IPS DF 4.7 (cell line): ENCODE measurements at regions not wholly inside any gene's neighbourhood (a gene's known extent, or its start where the extent isn't known, plus 50 kb on each side); places are given as distances from the start of the nearest gene placed in this dataset.
"Not testable (repeated sequence)": the region's sequence is repeated elsewhere in the genome, so short reads cannot be mapped to it uniquely, and the experiment has no call there.

Source experiments
- DNase-seq: peaks from one replicate; pipeline ENCODE4 v3.0.0-alpha.2; 2013; ENCODE audit warnings: low spot score; ENCODE audit errors: extremely low read depth

DNA sequence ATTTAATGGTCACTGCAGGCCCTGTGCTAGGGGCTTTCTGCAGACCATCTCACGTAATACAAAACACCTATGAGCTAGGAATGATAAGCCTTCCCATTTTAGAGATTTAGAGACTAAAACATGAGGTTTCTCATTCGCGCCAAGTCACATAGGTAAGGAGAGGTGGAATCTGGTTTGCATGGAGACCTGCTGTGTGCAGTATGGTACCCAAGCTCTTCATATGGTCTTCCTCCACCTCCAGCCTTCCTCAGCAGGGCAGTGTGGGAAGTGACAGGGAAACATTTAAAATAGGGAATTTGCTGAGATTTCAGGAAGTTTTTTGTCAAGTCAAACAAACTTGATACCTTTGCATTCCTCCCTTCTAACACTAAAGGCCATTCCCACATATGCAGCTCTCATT is 337.6 kb downstream of the IL20RB start:
- DNase-seq = no peak

DNA sequence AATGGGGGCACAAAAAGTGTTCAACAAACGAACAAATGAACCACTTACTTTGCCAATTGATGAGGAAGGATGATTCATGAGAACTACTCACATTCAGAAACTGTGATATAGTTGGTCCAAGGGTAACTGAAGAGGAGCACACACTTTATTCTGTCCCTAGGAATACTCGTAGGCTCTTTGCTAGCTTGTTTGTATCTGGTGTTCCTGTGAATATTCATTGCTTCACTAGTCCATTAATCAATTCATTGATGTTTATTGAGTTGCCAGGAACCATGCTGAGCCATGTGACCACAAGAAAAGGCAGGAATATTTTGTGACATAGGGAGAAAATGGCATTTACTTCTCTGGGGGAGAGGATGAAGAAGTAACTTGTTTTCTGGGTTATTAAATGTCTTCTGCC is 338.3 kb downstream of the IL20RB start:
- DNase-seq = no peak

DNA sequence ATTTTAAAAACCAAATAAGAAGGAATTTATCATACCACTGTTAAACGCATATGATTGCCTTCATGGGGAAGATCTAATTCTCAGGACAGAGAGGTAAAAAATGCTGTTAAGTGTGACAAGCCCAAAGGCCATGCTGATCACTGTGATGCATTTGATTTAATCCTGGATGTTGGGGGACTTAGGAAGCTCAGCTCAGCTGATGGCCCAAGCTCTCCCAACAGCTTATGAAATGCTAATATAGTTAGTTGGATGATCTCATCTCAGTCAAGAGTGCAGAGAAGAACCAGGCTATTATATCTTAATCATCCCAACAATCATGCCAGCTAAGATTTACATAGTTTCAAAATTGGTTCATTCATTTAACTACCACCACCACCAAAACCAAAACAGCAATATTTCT is 340.0 kb downstream of the IL20RB start:
- DNase-seq = no peak

DNA sequence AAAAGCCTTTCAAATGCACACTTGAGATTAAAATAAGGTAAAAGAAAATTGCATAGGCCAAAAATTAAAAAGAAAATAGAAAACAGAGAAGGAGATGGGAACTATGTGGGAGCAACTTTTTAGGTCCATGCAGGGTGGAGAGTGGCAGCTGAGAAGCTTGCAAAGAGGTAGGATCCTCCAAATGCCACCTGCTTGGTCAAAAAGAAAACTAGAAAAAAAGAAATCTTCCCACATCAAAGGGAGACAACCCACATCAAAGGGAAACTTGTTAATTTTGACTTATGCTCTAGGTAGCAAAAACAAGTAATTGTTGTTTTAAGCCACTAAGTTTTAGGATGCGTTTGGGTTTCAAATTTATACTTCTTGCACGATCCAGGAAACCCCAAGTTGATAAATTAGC is 342.9 kb downstream of the IL20RB start:
- DNase-seq = no peak

DNA sequence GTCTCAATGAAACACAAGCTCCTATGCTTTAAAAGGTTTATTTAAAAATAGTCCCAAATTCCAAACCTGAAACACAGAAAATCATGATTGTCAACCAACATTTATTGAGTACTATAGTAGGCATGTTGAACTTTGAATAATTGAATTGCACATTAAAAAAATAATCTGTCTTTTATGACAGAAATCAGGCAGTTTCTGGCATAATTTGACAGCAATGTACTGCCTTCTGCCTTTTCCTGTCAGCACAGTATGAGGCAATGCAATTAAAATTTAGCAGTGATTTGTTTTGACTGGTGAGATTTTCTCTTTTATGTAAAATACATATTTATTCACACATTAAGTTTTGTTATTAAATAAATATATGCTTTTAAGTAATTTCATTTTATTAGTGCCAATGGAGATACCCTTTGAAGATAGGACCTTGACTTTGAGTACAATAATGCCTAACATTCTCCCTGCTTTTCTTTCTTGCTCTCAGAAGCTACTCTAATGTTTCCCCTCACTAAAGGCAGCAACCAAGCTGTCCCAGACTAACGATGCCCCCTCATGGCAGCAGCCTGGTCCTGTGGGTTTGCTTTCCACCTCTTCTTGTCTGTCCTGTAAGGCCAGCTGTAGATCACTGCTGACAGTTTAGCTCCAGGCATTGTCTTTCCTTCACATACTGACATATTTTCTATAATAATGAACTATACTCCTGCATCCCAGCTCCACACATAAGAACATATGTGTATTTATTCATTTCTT is 346.7 kb downstream of the IL20RB start:
- DNase-seq = no peak

DNA sequence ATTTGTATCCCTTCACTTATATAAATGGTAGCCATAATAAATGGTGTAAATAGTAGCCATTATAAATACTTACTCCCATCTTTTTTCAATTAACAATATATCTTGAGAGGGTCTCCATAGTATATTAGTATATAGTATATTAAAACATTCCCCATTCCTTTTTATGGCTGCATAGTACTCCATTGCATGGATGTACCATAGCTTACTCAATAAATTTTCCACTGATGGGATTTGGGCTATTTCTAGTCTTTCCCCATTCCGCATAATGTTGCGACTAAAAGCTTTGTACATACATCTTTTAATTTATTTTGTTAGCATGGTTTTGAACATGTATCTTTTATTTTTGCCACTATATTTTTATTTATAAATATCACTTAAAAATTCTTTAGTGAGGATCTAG is 366.3 kb downstream of the IL20RB start:
- DNase-seq = no peak

DNA sequence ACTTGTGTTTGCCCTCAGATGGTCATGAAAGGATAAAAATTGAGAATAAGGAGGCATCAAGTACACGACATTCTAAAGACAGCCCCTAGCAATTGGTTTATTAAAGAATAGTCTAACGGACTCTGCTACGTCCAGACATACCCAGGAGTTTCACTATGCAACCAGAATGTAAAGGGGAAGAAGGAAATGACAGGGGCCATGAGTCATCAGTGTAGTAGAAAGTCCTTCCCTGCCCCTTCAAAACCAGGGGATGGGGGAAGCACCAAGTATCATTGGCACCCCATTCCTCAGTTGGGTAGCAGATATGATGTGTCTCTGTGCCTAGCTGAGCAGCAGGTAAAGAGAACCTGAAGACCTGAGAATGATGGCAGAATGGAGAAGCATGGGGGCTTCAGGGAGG is 367.4 kb downstream of the IL20RB start:
- no peak for DNase-seq

DNA sequence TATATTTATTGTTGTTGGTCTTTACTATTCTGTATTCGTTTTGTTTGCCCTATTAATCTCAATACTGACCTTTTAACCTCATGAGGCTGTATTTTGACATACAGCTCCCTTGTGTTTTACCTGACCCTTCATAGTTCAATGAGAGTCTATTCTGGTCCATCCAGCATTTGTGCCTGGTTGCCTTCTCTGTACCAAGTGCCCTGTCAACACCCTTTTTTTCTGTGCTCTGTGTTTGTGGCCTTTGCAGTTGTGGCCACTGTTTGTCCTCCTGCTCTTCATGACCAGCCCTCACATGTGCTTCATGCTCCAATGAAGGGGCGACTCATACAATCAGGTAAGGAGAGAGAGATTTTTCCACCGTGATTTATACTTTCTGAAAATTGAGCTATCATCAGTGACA is 368.2 kb downstream of the IL20RB start:
- no peak for DNase-seq

DNA sequence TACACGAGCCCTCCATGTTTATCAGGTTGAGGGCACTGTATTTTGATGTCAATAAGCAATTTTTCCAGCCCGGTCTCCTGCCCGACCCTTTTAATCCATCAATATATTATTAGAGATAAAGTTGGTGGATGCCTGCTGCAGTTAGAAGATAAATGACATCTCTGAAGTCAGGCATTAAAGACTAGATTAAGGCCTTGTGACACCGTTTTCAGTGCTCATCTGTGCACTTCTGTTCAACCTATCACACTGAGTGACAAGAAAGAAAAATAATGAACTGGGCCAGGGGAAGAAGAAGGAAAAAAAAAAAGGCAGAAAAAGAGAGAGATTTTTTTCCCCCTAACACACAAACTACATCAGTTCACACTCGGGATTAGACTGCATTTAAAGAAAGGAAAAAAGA is 371.8 kb downstream of the IL20RB start:
- DNase-seq = no peak

DNA sequence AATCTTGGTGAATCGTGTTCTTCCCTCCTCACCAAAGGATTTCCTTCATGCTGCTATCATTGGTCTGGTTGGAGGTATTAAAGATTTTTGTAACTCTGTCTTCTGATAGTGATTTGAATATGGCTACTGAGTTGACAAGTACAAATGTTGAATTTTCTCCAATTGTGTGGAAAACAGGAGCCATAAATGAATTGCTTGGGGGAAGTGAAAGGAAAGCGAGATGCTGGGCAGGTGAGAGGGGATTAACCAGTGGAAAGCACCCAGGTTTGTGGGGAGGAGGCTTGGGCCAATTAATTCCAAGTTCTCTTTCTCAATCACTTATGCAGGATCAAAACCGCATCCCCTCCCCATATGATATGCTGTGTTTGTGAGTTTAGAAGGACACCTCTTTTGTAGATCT is 372.5 kb downstream of the IL20RB start:
- DNase-seq = no peak

DNA sequence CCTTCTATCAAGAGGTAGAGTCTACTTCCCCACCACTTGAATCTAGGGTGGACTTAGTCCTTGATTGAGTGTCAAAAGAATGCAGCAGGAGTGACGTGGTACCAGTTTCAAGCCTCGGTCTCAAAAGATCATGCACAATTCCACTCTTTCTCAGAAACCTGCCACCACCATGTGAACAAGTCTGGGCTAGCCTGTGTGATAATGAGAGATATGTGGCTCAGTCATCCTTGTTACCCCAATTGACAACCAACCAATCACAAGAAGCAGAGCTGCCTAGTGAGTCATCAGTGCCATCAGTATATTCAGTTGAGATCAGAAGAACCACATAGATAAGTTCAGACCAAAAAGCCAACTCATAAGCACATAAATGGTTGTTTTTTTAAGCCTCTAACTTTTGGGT is 374.5 kb downstream of the IL20RB start:
- DNase-seq = no peak

DNA sequence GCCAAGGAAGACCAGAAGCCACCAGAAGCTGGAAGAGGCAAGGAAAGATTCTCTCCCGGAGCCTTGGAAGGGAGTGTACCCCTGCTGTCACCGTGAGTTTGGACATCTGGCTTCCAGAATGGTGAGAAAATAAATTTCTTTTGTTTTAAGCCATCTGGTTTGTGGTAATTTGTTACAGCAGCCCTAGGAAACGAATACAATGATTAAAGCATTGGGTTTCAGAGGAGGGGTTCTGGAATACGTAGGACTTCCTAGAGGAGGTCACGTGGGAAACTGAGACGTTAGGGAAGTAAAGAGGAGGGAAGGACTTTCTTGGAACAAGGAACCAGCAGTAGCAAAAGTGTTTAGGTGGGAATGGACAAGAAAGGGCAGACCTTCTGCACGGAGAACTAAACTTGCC is 377.7 kb downstream of the IL20RB start:
- DNase-seq = no peak

DNA sequence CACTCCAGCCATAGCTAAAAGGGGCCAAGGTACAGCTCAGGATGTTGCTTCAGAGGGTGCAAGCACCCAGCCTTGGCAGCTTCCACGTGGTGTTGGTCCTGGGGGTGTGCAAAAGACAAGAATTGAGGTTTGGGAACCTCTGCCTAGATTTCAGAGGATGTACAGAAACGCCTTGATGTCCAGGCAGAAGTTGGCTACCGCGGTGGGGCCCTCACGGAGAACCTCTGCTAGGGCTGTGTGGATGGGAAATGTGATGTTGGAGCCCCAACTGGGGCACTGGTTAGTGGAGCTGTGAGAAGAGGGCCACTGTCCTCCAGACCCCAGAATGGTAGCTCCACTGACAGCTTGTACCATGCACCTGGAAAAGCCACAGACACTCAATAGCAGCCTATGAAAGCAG is 380.6 kb downstream of the IL20RB start:
- DNase-seq = not testable (repeated sequence)

DNA sequence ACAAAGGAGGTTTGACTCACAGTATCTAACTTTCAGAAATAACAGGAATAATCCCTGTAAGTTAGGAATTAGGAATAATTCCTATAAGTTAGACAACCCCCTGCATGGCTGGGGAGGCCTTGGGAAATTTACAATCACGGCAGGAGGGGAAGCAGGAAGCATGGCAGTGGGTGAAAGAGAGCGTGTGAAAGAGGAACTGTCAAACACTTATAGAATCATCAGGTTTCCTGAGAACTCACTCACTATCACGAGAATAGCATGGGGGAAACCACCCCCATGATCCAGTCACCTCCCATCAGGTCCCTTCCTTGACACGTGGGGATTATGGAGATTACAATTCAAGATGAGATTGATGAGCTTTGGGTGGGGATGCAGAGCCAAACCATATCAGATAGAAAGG is 385.5 kb downstream of the IL20RB start:
- no peak for DNase-seq

DNA sequence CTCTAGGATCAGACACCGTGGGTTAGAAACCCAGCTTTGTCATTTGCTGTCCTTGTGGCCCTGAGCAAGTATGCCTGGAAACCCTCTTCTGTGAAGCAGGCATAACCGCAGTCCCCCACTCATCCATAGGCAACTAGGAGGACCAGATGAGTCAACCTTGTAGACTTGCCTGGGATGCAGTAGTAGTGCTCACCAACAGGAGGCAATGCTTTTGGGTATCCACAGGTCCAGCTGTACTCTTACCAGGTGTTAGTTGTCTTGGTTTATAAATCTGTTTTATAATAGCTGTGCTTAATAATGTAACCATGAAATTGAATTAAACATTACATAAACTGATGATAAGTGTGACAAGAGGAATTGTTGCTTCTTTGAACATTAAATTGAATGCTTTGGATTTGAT is 389.3 kb downstream of the IL20RB start:
- peak; percentile 9 for DNase-seq

DNA sequence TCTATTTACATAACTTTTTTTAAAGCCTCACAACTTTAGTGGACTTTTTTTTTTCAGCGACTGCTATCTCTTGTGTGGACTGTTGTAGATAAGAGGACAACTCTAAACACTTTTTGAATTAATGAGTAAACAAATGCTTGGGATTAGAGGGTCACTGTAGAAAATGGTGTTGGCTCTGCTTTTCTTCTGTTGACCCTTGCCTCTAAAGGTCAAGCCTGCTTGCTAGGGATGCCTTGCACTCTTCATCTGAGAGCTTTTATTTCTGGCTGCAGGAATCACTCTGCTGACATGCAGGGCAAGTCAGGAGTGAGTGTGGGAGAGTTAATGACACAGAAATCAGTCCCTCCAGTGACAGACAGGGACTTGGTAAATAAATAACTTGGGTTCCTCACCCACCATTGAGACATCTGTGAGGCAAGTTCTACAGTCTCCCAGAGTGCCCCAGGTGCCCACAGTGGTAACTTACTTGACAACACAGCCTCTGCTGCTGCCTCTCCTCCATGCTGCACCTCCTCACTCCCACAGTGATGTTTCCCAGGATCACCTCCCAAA is 390.1 kb downstream of the IL20RB start:
- DNase-seq = no peak

DNA sequence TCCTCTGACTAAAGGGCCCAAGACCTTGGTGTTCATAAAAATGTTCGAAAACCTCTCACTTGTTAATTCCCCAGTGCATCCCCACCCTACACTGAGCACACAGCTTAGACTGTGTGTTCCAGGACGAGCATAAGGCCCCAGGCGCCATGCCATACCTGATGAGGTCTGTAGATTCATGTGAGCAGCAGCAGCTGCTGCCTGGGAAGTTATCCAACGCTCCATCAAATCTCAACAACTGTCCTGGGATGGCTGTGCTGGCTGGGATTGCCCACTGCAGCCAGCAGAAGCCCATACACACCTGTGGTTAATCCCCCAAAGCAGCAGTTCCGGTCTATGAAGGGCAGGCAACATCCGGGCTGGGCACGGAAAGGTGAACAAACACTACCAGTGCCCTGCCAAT is 391.2 kb downstream of the IL20RB start:
- no peak for DNase-seq

DNA sequence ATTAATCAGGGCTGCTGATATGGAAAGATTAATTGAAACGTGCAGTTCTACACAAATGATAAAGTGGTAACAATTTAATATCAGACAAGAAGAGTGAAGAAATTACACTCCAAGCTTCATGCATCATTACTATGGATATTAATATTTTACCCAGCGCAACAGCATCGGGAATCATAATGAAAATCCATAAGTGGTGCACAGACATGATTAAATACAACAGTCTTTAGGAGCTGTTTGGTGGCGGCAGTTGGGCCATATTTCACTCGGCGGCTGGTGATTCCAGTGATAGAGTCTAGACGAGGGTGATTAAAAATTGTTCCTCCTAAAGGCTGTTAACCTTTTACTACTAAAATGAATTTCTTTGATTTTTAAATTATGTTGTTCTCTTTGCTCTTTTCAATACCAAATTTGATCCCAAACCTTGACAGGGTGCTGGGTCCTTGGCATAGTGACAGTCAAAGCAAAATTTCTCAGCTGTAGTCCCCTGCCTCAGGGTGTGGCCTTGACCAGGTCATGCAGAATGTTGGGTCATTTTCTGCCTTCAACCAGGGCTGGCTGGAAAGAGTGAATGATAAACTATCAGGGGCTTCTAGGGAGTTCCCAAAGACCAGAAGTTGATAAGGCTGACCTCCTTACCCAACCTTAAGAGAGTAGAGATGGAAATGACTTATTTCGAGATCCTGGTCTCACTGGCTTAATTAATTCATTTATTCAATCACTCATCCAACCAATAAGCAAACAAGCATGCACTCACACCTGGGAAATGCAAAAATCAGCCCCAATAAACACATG is 392.0 kb downstream of the IL20RB start:
- DNase-seq = no peak

DNA sequence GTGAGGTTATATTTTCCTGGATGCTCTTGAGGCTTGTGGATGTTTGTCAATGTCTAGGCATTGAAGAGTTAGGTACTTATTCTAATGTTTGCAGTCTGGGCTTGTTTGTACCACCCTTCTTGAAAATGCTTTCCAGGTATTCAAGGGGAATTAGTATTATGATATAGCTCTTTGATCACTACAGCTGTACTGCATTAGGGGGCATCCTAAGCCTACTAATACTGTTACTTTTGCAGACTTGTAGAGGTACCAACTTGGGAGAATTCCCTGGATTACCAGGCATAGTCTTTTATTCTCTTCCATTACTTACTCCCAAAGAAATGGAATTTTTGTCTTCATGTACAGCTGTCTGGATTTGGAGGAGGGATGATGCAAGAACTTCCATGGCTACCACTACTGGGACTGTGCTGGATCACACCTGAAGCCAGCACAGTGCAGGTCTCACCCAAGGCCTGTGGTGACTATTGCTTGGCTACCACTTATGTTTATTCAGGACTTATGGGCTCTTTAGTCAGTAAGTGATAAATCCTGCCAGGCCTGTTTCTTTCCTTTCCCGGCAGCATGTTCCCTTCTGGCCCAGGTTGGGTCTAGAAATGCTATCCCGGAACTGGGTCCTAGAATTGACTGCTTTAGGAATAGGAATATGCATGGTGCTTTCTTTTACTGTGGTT is 402.9 kb downstream of the IL20RB start:
- DNase-seq = no peak

DNA sequence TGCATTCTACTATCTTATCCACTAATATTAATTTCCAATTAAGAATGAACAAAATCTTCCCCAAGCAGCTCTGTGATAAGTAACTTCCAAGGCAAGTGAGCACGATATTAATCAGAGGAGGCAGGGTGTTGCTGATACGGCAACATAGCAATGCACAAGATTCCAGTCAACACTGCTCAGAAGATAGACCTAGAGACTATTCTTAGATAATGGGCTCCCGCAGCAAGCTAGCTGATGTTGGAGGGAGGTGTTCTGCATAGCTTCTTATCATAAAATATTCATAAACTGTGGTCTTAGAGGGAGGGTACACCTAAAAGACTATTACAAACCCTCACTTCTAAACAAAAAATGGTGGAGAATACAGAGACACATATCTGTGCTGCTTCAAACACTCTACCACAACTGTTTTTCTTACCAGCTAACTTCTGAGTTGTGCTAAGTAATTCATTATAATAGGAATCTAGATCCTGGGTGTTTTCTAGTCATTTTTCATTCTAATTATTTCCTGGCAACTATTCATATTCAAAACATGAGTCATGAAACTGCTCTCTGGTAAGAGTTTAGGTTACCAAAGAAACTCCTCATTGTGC is 382.0 kb upstream of the SOX14 start:
- DNase-seq = no peak

DNA sequence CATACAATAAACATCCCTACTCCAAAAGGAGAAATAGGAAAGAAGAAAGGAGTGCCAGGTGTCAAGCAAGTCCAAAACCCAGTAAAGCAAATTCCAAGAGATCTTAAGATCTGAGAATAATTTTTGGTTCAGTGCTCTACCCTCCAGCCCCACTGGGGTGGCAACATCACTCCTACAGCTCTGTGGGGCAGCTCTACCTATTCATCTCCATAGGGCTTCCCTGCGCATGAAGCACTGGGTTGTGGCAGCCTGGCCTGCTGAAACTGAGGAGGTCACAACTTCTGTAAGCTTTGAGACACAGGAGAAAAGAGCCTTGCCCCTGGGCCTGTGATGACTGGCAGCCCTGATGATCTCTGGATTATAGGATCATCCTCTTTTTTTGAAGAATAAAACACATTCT is 378.2 kb upstream of the SOX14 start:
- no peak for DNase-seq

DNA sequence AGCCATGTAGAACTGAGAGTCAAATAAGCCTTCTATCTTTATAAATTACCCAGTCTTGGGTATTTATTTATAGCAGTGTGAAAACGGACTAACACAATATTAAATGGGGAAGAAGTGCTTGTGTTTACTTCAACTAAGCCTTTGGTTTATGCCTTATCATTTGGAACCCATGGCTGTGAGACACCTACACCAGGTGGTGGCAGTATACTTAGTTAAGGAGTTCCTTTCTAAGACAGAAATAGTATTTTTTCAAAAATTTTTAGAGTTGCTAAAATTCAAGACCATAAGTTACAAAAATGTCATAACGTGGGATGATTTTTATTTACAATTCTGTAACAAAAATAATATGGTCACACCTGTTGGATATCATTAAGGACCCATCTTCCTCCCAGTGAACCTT is 354.5 kb upstream of the SOX14 start:
- DNase-seq = no peak
